HPDE6-E6E7 (cell line): ENCODE measurements at regions not wholly inside any gene's neighbourhood (a gene's known extent, or its start where the extent isn't known, plus 50 kb on each side); places are given as distances from the start of the nearest gene placed in this dataset.

Experiments used
- DNase-seq: peaks from one replicate; pipeline ENCODE4 v3.0.0; 2011; ENCODE audit warnings: missing footprints; ENCODE audit errors: extremely low spot score

DNA sequence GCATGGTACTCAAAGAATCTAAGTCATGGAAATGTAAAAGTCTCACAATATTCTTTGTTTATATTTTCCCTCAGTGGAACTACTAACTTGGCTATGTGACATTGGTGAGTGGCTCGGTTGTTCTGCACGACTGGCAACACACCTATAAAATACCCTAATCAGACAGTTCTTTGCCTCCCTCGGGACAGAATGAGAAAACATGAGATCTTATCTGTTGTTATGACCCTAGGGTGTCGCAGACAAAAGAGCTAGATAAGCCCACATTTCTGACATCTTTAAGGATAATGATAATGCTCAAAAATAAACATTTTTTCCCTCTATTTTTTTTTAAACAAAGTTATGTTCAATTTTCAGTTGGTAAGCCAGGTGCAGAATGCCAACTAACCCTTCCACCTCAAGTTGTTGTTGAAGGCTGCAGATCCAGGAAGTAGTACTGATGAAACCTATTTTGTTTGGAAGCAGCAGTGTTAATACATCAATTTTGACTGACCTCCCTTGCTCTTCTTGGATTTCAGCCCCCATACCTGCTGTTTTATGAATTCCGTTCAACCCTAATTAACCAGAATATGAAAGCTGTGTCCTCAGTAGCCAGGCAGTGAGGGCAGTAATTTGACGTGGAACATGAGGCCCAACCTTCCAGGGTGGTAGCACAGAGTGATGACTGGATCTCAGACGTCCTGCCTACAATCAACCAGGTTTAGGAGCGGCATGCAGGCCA, 108.7 kb upstream of the DUSP10 start:
- DNase-seq: no peak

DNA sequence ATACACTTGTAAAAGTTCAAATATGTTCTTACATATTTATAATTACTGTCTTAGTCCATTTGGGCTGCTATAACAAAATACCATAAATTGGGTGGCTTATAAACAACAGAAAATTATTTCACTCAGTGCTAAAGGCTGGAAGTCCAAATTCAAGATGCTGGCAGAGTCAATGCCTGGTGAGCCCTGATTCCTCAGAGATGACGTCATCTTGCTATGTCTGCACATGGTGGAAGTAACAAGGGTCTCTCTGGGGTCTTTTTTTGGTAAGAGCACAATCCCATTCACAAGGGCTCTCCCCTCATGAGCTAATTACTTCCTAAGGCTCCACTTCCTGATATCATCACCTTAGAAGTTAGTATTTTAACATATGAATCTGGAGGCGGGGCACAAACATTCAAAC, 108.0 kb upstream of the DUSP10 start:
- no peak for DNase-seq

DNA sequence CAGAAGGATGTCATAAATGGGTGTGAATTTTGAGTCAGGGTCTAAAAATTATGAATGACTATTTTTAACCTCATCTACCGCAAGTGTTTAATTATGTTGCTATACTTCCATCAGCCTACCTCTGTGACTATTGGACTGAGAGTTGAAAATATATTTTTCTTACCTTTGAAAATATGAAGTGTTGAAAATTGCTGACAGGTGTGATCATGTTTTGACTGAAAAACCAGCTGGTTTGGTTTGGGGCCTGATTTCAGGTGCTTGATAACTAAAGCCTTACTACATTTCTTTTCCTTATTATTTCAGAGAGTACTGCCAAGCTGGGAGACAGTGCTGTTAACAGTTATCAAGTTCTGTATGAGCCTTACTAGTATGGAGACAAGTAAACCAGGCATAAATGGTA, 107.2 kb upstream of the DUSP10 start:
- DNase-seq: no peak

DNA sequence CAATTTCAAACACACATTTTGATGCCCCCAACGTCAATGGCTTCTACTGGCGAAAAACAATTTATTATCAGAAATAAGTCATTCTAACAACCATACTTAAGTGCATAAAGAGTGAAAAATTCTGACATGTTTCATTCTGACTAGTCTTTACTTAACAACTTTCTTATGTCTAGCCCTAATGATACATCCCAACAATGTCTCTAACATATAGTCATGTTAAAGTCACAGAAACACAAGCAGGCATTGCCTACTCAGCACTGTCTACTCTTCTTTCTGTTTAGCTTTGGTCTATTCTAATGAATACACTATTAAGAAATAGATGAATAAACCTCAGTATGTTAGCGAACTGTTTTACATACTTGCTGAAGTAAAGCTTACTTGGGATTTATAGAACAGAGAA, 105.8 kb upstream of the DUSP10 start:
- DNase-seq: no peak

DNA sequence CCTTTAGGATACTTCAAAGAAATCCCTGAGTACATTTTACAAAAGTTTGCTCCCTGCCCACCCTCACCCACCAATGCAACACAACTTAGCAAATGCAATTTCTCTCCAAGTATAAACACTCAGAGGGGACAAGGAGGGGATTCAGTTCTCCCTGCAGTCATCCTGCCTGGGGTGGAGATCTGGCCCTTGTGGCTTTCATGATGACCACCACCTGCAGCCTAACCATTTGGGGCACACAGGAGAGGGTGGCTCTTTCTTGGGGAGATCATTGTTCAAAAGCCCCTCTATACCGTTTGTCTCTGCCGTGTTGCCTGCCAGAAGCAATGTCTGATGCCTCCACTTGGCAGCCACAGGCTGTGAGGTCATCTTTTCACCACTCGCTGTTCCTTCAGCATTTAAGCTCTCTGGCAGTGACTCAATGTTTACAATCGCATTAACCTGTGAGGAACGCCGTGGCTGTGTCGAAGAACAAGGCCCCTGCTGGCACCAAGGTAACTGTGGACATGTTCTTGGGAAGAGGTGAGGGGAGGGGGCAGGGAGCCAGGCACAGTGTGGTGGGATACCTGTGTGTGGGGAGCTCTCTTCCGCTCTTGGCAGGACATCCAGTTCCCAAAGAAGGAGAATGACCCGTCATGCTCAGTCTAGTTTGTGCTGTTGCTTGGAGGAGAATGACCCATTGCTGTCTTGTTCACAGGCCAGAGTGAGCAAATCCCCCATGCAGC, 103.9 kb upstream of the DUSP10 start:
- DNase-seq: peak; percentile 34

DNA sequence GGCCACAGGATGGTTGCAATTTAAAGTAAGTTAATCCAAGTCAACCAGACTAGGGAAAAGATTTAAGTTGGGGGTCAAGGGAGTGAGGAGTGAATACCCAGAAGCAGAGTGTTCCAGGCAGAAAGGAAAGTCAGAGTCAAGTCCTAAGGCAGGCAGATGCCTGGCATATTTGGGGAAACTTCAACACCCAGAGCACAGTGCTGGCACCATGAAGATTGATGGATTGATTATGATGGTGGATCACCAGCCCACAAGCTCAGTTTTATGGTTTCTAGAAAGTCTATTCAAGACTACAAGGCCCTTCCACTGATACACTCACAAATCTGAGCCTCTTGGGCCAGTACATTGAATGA, 100.1 kb upstream of the DUSP10 start:
- no peak for DNase-seq

DNA sequence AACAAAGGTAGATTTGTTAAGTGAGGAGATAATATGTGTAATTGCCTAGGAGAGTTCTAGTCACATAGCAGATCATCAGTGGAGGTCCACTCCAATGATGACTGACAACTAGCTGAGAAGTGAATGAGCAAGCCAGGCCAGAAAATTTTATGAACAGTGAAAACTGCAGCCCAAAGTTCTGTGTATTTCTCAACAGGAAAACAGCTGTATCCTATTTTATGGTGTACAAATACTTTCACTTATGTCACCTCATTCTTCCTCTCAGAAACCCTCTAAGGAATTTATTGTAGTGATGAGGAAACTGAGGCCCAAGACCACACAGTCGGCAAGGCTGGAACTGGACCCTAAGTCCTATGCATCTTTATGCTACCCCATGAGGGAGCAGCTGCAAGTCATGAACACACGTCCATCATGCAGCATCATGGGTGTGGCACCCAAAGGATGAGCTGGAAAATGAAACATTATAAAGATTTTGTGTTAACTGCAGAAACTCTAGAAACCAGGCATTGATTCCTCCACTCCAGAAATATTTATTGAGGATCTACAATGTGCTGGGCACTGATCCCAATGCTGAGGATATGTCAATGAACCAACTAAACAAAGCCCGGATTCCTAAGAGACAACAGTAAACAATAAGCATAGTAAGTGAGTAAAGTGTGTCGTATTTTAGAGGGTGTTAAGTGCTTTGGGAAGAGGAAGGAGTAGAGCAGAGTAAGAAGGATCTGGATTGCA, 99.5 kb upstream of the DUSP10 start:
- DNase-seq: no peak

DNA sequence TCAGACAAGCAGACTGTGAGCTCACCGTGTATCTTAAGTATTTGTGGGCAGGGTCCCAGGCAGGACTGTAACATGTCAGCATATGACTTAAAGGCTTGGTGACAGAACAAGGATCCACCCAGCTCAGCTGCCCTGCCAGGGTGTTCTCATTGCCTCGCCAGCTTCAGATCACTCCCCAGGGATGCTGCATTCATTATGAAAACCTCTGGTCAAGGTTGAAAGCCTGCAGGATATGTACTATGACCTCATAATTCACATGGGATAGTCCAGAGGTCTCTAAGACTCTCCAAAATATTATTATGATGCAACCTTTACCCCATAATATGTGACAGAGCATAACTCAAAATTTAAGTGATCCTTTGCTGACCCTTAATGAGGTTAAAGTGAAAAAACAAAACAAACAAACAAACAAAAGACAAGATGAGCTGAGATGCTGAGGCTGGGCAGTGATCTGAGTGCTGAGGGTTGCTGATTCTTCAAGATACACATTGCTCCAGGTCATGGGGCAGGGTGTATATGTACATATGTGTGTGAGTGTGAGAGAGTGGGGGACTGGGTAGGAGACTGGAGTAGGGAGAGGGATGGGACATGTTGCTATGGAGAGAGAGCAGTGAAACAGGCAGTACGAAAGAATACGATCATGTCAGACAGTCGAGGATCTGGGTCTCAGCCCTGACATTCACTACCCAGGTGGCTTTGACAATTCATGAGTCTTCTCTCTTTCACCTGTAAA, 98.8 kb upstream of the DUSP10 start:
- DNase-seq: no peak

DNA sequence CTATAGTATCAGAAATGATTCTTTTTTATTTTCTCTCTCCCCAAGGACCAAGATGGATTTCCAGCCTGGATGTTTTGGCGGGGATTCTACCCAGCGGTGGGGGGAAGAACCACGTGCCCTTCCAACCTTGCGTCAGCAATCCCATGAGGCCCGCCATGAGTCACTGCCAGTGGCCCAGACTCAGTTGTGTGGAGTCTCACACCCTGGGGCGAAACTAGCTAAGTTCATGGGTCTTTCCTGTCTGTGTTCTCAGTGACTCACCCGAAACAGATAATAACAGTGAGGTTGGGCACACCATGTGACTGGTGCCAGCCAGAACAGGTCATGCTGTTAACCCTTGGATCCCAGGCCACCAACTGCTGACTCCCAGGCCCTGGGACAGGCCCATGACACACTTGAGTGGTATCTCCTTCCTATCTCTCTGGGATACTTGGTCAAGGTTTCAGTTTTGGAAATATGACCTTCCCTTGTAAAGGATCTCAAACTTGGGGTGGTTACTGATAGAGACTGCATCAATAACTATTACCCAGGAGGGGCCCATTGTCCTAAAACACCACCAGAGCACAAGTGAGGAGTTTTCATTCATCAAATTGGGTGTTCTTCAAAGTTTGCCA, 98.0 kb upstream of the DUSP10 start:
- DNase-seq: peak; percentile 89

DNA sequence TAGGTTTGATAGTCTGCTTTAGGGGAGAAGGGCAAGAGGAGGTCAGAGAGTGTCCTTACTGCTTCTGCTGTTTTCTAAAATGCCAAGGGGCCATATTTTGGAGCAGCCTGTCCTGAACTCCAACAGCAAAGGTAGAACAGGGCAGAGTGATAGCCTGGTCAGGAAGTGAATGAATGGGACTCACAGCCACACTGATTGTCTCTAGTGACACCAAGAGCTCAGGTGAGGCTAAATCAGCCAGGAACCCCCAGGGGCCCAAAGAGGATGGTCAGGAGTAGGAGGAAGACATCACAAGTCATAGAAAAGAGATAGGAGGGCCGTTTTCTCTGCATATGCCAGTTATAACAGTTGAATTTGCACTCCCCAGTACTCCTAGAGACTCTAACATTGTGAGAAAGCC, 97.4 kb upstream of the DUSP10 start:
- DNase-seq: no peak

DNA sequence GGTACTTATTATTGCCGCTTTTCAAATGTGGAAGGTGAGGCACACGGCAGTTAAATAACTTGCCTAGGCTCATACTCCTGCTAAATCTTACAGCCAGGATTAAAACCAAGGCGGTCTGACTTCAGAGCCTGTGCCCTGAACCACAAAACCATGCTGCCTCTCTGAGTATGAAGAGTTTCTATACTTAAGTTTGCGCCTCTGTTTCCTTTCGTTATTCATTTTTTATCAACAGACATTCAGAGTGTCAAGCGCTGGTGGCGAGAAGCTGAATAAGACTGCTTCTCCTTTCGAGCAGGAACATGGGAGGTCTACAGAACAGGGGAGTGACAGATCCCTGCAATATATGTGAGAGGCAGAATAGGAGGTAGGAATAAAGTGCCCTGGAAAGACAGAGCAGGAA, 96.0 kb upstream of the DUSP10 start:
- DNase-seq: no peak

DNA sequence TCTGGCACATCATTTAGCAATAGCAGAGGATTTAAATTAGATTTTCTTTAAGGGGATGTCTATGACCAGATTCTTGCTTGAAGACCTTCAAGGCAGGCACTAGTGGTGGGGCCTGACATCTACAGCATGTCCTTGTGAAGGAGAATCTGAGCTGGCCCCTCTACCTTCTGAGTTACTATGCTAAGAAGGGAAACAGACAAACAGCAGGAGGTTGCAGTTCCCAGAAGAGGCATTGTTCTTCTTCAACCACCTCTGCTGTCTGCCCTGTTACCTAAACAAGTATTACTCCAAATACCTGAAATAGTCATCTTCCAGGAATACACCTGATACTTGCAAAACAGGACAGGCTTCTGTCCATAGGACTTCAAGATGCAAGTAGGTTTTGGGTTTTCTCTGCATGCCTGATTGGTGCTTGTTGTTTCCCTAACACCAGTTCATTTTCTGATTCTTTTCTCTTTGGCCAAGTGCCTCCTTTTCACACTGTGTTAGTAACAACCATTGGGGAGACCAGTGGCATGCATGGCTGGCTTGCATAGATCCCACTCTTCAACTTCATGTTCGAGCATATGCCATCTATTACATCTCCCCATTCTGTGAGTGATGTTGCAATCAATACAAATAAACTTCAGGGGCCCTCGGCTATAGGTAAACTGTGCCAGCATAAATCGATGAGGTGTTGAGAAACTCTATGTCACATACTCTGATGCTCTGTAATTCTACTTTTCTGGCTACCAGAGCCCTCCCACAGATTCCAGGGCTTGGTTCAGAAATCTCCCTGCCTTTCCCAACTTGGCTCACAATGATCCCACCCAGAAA, 93.0 kb upstream of the DUSP10 start:
- DNase-seq: no peak

DNA sequence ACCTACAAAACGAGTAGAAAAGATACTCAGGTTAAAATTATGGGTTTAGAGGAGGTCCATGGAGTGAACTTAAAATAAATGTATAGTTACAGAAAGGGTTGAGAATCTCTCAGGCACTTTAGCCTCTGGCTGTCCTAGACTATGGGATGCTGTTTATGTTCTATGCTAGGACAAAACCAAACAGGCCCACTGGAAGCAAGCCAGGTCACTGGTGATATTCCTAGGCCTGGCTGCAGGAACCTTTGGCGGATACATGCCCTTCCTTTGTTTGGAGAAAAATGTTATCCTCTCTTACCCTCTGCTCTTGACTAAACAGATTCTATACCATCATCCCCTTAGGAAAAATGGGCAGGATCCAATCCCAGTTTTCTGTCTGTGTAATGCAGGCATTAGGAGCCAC, 90.7 kb upstream of the DUSP10 start:
- DNase-seq: no peak

DNA sequence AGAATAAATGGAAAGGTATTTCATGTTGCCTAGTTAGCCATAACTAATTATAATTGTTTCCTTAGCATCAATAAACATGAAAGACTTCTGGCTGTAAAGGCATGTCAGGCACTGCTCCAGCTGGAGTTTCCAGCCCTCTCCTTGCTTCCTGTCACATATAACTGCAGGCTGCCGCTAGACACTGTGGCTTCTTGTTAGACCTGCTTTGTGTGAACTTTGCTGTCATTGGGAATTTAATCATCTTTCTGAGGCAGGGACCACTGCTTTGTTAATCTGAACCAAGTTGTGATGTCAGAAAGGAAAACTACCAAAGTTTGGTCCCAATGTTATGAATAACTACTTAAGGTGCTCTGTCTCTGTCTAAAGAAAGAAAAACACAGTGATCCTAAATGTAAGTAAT, 90.3 kb upstream of the DUSP10 start:
- DNase-seq: no peak

DNA sequence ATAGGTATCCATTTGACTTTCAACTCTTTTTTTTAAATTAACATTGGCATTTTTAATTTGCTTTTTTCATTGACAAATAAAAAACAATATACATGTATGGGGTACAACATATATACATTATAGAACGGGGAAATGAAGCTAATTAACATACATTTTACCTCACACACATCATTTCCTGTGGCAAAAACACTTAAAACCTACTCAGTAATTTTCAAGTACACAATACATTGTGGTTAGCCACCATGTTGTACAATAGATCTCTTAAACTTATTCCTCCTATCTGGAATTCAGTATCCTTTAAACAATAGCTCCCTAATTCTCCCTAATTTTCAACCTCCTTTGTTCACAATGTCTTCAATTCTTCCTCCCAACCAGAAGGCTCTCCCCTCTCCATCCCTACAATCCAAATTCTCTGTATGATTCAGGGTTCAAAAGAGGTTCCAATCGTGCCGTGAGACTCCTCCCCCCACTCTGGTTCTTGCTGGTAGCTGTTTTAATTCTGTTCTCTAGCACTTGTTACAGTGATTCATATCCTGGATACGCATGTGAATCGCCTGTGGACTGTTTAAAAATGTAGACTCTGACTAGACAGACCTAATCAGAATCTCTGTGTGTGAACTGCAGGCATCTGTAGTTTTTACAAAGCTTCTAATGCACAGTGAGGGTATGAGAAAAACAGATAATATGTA, 87.6 kb upstream of the DUSP10 start:
- DNase-seq: peak; percentile 65

DNA sequence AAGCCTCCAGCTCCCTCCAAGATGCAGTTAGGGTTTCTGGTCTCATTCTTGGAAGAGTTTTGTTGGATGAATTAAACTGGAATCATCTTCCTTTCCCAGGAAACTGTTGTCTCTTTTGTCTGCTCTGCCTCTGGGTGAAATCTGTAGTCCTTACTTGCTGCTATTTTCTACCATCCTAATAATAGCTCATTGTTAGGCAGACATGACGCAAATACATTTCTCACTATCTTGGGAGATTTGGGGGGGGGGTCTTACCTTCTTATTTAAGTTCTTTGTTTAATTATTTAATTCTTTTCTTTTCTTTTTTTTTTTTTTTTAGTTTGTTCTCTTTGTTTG, 85.4 kb upstream of the DUSP10 start:
- no peak for DNase-seq

DNA sequence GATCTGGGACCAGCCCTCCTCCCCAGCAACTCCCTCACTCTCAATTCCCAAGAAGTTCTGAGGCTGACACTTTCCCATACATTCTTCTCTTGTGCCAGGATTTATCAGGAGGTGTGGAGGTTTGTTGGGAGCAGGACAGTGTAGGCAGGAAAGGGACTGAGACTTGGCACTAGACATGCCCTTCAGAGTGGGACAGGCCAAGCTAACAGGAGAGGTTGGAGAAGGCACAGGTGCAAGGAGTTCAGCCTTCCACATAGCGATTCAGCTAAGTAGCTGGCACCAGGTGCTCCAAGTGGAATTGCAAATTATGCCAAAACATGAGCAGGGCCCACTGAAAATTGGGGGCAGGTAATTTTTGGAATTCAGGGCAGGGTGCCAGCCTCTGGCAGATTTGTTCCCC, 83.0 kb upstream of the DUSP10 start:
- no peak for DNase-seq

DNA sequence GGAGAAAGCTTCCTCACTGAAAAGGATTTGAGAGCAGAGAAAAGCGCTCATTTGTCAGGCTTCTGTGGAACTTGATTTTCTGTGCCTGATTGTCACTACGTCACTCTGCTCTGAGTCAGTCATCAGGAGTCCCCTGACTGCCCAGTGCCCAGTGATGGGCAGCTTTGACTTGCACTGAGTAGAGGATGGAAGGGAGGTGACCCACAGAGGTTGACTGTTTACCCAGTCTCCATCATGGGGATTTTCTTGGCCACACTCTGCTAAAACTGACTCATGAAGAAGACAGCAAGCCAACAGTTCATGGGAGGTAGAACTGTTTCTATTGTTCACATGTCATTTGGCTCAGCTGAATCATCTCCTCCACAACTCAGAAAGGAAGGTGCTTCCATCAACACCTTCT, 82.1 kb upstream of the DUSP10 start:
- no peak for DNase-seq

DNA sequence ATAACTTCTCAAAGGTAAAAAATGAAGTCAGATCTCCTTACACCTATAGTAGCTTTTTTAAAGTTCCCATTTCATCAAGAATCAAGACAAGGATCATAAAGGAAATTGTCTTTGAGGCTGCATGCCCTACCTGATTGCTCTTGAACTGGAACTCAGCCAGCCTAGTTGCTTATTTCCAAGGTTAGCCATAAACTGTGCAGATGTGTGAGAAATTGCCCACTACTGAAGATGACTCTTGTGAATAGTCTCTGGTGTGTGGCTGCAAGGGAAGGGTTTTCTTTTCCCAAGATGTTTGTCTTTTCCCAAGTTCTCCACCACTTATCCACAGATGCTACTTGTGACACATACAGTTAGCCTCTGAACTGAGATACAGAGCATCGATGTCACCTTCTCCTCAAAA, 81.7 kb upstream of the DUSP10 start:
- DNase-seq: no peak

DNA sequence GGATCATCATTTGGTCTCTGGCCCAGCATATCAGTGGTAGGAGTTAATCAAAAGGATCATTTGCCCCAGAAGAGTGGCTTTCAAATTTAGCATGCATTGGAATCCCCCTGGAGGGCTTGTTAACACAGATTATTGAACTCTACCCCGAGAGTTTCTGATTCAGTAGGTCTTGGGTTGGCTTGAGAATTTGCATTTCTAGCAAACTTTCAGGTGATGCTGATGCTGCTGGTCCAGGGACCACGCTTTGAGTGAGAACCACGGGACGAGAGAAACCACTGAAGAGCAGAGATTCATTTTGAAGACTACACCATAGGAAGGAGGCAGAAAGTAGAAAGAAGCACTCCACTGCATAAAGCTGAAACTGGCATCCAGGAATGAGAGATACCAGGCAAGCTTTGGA, 81.3 kb upstream of the DUSP10 start:
- no peak for DNase-seq

DNA sequence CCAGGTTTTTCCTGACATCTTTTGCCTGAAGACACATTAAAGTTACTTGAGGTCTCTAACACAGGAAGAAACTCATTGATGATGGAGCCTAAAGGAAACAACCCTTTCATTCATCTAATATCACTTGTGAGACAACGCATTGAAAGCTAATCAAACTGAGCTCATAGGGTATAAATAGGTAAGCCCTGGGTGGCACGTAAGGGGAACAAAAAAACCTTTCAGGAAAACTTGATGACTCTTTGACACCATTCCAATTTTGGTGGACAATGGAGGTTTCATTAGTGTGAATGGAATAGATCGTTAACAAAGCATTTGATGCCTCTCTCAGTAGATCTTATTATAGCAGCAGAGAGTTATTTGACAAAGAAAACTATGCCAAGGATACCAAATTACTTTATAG, 80.7 kb upstream of the DUSP10 start:
- DNase-seq: no peak
